ENCODE measurements at regions not wholly inside any gene's neighbourhood (a gene's known extent, or its start where the extent isn't known, plus 50 kb on each side); places are given as distances from the start of the nearest gene placed in this dataset.

DNA sequence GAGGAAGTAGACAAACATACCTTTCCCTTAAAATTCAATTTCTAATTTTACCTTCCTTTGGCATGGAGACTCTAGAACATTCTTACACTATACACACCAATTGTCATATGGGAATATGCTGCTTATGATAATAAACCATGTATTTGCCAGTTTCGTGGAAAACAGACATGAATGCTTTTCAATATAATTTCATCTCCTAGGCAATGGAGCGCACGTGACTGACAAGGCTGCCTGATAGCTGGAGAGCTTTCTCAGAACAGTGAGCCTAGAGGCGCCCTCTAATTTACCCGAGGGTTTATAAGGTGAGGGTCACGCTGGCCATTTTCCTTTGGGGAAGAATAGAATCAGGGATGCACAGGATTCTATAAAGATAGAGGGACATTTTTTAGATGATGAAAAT, 56.5 kb downstream of the PRR18 start (continued):
- TF ChIP-seq, protein P1, sequence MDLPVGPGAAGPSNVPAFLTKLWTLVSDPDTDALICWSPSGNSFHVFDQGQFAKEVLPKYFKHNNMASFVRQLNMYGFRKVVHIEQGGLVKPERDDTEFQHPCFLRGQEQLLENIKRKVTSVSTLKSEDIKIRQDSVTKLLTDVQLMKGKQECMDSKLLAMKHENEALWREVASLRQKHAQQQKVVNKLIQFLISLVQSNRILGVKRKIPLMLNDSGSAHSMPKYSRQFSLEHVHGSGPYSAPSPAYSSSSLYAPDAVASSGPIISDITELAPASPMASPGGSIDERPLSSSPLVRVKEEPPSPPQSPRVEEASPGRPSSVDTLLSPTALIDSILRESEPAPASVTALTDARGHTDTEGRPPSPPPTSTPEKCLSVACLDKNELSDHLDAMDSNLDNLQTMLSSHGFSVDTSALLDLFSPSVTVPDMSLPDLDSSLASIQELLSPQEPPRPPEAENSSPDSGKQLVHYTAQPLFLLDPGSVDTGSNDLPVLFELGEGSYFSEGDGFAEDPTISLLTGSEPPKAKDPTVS (IDR thresholded peaks at IDR 0.05; ENCODE audit: low read depth, low read length) = no peak

DNA sequence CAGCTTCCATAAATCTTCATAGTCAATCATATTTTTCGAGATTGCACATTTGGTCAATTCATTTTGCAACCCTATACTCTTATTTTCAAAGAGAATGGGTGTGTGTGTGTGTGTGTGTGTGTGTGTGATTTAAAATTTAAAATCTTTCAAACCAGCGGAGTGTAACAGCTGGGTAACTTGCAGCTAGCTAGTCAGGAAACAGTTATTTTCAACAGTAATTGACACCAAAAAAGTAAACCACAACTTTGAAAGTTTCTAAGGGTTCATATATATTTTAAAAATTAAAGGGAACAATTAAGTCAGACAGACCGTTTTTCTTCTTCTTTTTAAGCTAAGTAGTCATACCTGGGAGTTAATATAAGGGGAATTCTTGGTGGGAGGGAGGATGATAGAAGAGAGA, 57.0 kb downstream of the PRR18 start:
- no peak for FAIRE-seq
- WGBS (ENCODE audit: insufficient coverage, insufficient replicate concordance, low lambda C conversion rate, missing lambda C conversion rate) = 2% methylated on average over 3 of the region's 3 CpGs
- ChIA-PET POLR2A (interaction anchor here (1.4 kb wide), 1 partner anchor 8 kb away, joined by 3 read pairs; no protein-coding TSS in a partner anchor), SMC1A (ENCODE audit: uncharacterized antibody, unreplicated experiment) (interaction anchor here (0.6 to 1.0 kb wide), 6 partner anchors 11 to 796 kb away, joined by 3 to 4 read pairs (median 3); no protein-coding TSS in a partner anchor), CTCF (interaction anchor here (0.6 to 1.8 kb wide), 5 partner anchors 13 to 150 kb away, joined by 3 to 7 read pairs (median 4); no protein-coding TSS in a partner anchor), RAD21 (ENCODE audit: unreplicated experiment) (interaction anchor here (0.6 to 1.1 kb wide), 4 partner anchors 29 to 1244 kb away, joined by 3 to 5 read pairs (median 4); no protein-coding TSS in a partner anchor)
- Histone ChIP-seq H3K36me3 (ENCODE audit: control insufficient read depth in 2 of 2, insufficient read depth in 2 of 2, low read length in 1 of 2) (no peaks in the 10 kb centered on the region), H3K79me2 (ENCODE audit: control insufficient read depth, insufficient read depth, low read length) (no peaks in the 10 kb centered on the region), H2AFZ (ENCODE audit: control insufficient read depth, low read depth, low read length) (no peak overlapping the region), H3K4me2 (ENCODE audit: control insufficient read depth, insufficient read depth) (no peak overlapping the region), H3K4me1 (ENCODE audit: control insufficient read depth, insufficient read depth, low read length) (no peaks in the 10 kb centered on the region), H3K9ac (ENCODE audit: control insufficient read depth, insufficient read depth, low read length) (no peak overlapping the region), H3K27me3 (replicated peaks in 1 of 2; ENCODE audit: control insufficient read depth in 2 of 2, insufficient read depth in 2 of 2, low read length in 1 of 2) (peaks cover 1 to 4% of the 10 kb centered on the region in 2 experiments; a peak in 1 of 4 replicates), H3K9me3 (replicated peaks; ENCODE audit: control insufficient read depth, insufficient read depth, low read length) (no peaks in the 10 kb centered on the region; the same call in 2 of the 3 replicates), H3K4me3 (no peak overlapping the region), H3K27ac (ENCODE audit: control insufficient read depth, insufficient read depth) (no peak overlapping the region), H4K20me1 (ENCODE audit: control insufficient read depth, insufficient read depth) (no peaks in the 10 kb centered on the region)
- no peak for DNase-seq (ENCODE audit: low read depth, low spot score)
- in situ Hi-C loops (cut with MboI) = no loop called here
- TF ChIP-seq, protein P2, sequence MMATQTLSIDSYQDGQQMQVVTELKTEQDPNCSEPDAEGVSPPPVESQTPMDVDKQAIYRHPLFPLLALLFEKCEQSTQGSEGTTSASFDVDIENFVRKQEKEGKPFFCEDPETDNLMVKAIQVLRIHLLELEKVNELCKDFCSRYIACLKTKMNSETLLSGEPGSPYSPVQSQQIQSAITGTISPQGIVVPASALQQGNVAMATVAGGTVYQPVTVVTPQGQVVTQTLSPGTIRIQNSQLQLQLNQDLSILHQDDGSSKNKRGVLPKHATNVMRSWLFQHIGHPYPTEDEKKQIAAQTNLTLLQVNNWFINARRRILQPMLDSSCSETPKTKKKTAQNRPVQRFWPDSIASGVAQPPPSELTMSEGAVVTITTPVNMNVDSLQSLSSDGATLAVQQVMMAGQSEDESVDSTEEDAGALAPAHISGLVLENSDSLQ (IDR thresholded peaks at IDR 0.05) = no peak
- TF ChIP-seq HDAC6 (IDR thresholded peaks at IDR 0.05; ENCODE audit: unreplicated experiment) (no peak), ETV6 (conservative IDR thresholded peaks at IDR 0.05 in 1 of 2, IDR thresholded peaks at IDR 0.05 in 1 of 2; ENCODE audit: borderline replicate concordance in 1 of 2, low read depth in 1 of 2) (no peak), SMAD1 (IDR thresholded peaks at IDR 0.05; ENCODE audit: low read depth, partially characterized antibody) (no peak), ASH2L (IDR thresholded peaks at IDR 0.05; ENCODE audit: borderline replicate concordance, low read depth) (no peak), POLR2AphosphoS2 (IDR thresholded peaks at IDR 0.05; ENCODE audit: low read depth, low read length) (no peak), FOXK2 (IDR thresholded peaks at IDR 0.05) (no peak), CBFB (IDR thresholded peaks at IDR 0.05; ENCODE audit: low read depth) (no peak)
- TF ChIP-seq, protein P3, sequence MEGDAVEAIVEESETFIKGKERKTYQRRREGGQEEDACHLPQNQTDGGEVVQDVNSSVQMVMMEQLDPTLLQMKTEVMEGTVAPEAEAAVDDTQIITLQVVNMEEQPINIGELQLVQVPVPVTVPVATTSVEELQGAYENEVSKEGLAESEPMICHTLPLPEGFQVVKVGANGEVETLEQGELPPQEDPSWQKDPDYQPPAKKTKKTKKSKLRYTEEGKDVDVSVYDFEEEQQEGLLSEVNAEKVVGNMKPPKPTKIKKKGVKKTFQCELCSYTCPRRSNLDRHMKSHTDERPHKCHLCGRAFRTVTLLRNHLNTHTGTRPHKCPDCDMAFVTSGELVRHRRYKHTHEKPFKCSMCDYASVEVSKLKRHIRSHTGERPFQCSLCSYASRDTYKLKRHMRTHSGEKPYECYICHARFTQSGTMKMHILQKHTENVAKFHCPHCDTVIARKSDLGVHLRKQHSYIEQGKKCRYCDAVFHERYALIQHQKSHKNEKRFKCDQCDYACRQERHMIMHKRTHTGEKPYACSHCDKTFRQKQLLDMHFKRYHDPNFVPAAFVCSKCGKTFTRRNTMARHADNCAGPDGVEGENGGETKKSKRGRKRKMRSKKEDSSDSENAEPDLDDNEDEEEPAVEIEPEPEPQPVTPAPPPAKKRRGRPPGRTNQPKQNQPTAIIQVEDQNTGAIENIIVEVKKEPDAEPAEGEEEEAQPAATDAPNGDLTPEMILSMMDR (IDR thresholded peaks at IDR 0.05 in 2 of 3, conservative IDR thresholded peaks at IDR 0.05 in 1 of 3; ENCODE audit: control insufficient read depth in 2 of 3, extremely low read depth in 1 of 3, insufficient read depth in 1 of 3, low read depth in 3 of 3, low read length in 3 of 3) = no peak
- TF ChIP-seq, protein P4, sequence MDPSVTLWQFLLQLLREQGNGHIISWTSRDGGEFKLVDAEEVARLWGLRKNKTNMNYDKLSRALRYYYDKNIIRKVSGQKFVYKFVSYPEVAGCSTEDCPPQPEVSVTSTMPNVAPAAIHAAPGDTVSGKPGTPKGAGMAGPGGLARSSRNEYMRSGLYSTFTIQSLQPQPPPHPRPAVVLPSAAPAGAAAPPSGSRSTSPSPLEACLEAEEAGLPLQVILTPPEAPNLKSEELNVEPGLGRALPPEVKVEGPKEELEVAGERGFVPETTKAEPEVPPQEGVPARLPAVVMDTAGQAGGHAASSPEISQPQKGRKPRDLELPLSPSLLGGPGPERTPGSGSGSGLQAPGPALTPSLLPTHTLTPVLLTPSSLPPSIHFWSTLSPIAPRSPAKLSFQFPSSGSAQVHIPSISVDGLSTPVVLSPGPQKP (IDR thresholded peaks at IDR 0.05; ENCODE audit: low read depth, low read length) = no peak
- no peak for ATAC-seq
- BruUV-seq (replicated peaks) = no TSS peak
- intact Hi-C loops (cut with micrococcal nuclease; ENCODE audit: unreplicated experiment) = no loop called here
